Urothelium cell line (cell line): ENCODE measurements at regions not wholly inside any gene's neighbourhood (a gene's known extent, or its start where the extent isn't known, plus 50 kb on each side); places are given as distances from the start of the nearest gene placed in this dataset.

Experiments
- DNase-seq: peaks from one replicate; pipeline ENCODE4 v3.0.0; 2011; ENCODE audit warnings: low spot score, mixed read lengths
- FAIRE-seq: peaks from 2 replicates; lab custom pipeline; 2011; peaks lifted over from hg19 to GRCh38; lab: Jason Lieb, UNC

DNA sequence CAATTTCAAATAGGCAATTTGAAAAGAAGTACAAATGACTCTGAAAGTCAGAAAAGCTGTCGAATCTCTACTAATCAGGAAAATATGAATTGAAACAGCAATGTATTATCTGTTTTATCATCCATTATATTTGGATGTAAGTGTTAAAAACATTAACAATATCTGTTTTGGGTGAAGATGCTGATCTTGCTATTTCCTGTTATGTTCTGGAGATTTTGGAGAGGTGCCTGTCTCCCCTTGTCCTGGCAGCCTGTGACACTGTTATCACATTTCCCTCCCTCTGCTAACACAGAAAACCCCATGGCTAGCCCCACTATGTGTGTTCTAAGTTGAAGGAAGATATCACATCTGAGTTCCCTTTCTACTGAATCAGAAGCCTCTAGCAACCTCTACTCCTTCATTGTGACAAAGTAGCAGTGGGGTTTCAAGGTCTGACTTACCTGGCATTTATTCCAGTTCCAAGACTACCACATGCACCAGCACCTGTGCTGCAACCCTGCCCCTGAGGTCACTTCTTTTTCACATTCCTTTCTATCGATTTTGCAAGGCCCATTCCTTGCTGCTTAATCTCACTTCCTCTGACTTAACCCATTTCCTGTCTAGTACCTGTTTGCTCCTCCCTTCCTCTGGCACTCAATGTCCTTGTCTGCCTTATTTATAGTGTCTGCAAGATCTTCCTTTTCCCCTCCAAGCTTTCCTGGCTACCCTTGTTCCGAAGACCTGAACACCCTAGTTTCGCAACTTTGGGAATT lies 95.5 kb upstream of the COL8A1 start:
- DNase-seq (no peak), FAIRE-seq (no peak)

DNA sequence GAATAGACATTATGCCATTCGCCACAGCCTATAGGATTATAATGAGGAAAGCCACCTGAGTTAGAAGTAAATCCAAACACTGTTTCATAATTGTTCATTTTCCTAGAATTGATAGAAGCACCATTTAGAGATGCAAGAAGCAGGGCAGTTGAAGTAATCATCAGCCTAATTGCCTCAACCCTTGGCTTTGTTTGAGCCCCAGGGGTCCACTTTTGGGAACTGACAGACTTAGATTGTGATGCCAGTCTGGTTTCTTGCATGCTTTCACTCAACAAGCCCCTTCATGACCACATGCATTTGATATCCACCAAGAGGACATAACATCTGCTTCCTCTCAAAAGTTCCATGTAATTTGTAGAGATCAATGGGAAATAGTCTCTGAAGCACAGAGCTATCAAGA lies 97.2 kb upstream of the COL8A1 start:
- FAIRE-seq, result no peak
- no peak for DNase-seq

DNA sequence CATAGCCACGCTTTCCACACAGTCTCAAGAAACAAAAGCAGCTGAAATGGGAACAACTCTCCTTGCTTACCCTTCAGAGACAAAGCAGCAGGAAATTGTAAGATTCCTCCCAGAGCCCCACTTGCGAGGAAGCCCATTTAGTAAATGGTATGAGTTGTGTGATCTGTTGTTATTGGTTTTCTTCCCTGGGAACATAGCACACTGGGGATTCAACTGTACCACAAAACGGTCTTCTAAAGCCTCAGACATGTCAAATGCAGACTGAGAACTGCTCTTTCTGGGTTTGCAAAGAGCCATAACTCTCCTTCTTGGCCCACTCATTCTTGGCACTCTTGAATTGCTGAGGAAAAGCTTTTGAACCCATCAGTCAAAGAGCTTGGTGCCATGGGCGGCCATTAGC lies 101.0 kb upstream of the COL8A1 start:
- FAIRE-seq, result no peak
- DNase-seq, result no peak

DNA sequence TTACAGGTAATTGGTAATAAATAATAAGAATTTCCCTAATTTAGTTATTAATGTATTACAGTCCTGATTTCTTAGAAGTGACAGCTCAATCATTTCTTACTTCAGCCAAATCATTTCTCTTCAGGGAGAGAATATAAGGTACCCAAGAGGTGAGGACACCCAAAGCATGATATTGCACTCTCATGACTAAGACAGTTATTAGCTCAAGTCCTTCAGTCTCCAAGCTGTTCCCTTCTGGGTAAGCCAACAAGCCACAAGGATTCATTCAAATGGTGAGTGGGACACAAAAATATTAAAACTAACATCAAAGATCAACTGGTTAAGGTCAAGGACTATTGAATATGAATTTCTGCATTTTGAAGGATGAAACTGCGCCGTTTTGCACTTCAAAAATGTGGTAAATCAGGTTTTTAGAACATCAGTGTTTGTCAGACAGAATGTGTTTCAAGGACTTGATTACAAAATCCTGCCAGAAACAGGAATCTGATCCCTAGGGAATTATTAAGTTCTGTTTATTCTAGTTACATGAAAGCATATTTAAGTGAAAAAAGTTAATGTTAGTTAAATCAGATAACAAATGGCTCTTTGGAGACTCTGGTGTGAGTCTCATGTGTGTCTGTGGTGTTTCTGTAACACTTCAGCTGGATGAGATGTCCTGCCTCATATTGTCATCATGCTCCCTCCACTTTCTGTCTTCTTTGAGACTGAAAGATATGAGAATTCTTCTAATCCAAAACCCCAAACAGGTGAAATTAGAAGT lies 101.7 kb upstream of the COL8A1 start:
- FAIRE-seq (no peak), DNase-seq (no peak)

DNA sequence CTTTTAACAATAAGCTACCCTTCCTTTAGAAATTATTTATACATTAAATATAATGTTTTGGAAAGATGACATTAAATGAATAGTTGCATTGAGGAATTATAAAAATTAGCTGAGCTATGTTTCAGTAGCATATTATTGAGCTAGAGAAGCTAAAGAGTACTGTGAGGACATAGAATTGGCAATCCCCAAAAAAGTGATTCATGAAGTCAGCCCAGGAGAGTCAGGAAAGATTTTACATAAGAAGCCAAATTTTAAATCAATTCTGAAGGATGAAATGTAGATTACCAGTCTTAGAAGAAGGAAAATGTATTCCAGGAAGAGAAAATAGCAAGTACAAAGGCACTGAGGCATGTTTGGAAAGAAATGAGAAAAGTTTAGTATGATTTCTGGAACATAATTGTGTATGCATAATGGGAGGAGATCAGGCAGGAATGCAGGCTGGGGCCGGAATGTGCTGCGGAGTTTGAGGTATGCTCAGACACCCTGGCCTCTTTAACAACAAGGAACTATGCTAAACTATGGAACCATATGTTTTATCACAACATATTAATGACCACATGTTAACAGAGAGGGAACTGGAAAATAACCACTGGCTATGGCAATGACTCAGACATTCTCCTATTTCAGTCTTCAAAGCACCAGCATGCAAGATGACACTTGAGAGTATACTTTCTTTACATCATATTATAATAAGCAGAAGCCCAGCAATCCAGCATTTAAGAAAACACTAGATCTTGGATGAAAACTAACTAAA lies 103.3 kb upstream of the COL8A1 start:
- no peak for FAIRE-seq
- peak; percentile 14 for DNase-seq

DNA sequence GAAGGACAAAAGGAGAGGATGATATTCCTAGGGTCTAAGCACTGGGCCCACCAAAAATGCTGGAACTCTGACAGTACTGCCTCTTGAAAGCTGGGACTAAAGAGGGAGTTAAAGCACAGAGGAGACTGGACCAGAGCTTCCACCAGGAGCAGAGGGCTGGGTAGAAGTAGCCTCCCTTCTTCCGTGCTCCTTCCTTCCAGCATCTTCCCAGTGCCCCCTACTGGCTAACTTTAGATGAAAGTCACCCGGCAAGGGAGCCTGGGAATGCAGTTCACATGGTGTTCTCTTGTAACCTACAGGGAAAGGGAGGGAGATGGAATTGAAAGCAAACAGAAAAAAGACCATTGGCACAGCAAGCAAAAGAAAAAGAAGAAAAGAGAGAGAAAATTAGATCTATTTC lies 106.1 kb upstream of the COL8A1 start:
- FAIRE-seq (no peak), DNase-seq (peak; percentile 60)

DNA sequence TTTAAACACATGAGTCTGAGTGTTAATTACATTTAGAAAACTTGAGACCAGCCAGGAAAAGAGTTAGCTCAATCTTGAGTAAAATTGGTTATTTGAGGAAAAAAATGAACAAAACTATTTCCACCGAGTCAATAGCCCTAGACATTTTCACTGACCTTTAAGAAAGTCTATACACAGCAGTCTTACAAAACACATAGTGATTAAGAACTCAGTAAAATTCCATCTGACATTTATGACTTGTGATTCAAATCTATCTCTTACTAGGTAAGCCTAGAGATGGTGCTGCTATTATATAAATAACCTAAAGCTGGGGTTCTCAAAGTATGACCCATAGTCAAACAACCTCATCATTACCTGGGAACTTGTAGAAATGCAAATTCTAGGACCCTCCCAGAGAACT lies 109.1 kb upstream of the COL8A1 start:
- DNase-seq, result no peak
- FAIRE-seq, result no peak

DNA sequence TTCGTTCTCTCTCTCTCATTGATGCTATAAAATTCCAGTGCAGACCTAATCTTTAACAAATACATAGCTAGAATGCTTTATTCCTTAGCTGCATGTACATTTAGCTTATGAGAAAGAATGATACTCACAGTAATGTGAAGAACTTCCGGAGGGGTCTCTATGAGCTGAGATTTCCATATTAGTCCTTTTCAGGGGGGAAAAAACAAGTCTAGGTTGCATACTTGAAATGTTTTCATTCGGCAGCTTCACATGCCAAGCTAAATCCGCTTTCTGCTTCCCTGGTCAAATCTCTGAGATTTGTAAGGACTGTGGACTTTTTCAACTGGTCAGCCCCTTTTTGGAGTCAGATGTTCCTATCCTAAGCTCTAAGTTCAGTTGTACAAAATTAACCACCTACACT lies 111.5 kb upstream of the COL8A1 start:
- no peak for DNase-seq
- no peak for FAIRE-seq

DNA sequence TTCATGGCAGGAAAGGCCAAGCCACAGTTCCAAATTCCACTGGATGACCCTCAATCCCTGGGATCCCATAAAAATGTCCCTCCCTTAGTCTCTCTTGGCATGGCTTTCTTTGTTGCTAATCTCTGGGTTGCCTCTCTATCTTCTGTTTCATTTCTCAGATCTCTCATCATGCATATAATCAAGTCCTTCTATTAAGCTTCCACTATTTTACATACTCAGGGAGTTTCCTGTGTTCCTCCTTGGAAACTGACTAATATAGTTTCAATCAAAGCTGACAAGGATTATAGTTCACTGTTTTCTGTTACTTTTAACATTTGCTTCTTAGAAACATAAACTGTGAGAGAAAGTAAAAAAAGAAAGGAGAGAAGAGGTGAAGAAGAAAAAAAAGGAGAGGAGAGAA lies 113.8 kb upstream of the COL8A1 start:
- no peak for FAIRE-seq
- DNase-seq, result no peak

DNA sequence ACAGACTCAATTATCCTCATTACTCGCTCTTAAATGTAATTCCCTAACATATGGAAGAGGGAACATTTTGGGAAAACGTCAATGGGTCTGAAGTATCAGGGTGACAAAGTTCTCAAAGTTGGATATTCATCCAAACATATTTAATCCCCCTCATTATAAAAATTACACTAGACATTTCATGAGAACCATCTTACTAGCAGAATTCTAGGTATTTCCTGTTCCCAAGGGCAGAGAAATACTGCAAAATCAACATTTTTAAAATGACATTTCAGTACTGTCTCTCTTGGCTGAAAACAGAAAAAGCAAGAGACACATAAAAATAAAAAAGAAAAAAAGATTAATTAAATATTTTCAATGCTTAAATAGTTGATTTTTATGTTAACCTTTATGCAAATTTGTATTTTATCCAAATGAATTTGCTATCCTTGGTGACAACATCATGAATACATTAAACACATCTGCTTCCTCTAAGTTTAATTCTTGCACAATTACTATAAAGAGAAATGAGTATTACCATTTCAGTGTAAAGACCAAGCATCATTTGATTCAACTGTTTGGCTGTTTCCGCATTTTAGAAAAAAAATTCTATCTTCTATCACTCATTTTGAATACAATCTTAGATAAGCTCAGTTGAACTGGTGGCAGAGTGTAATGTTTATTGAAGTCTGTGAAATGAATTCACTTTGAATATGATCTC lies 114.8 kb upstream of the COL8A1 start:
- no peak for FAIRE-seq
- no peak for DNase-seq

DNA sequence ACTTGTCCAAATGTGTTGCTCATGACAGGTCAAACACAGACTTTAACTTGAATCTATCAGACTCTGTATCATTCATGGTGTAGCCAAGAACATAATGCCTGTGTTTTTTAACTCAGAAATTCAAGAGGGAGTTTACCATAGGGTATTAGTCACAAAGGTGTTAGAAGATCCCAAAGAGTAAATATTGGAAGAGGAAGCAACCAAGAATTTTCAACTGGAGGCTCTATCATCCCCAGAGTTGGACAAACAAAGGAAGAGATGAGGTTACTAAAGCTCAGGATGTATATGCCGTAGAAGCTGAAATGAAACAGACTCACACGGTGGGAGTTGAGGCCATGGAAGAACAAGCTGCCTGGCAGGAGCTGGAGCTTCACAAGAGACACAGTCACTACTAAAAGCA lies 116.2 kb upstream of the COL8A1 start:
- FAIRE-seq (no peak), DNase-seq (no peak)

DNA sequence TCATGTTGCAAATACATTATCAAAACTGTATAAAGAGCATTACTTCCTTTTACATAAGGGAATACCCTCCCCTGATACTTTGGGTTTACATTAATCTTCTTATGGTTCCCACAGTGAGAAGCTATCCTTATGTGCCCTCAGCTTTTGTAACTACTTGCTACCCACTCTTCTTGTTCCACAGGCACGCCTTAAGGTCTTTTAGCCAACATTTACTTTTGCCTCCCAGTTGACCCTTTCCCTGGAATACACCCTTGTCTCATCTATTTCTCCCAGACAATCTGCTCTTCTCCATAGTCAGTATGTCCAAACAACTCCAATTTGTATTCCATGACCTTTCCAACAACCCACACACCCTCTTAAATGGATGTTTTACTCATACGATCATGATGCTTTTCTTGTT lies 116.8 kb upstream of the COL8A1 start:
- FAIRE-seq (no peak), DNase-seq (no peak)

DNA sequence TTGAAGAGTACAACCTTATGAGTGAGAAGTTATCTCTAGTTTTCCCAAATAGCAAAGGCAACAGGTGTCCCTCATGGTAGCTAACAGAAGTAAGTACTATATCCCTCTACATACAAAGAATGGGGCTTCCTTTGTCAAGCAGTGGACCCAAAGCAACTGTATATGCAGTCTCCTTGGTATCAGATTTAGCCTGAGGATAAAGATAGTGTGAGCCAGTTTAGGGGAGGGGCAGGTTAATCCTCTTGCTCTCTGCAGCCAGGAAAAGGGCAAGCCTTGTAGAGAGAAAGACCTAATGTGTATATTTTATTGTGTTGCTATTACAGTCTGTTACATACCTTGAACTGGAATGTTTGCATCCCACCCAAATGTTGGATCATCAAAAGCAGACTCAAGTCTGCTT lies 117.9 kb upstream of the COL8A1 start:
- DNase-seq (no peak), FAIRE-seq (peak; percentile 44)

DNA sequence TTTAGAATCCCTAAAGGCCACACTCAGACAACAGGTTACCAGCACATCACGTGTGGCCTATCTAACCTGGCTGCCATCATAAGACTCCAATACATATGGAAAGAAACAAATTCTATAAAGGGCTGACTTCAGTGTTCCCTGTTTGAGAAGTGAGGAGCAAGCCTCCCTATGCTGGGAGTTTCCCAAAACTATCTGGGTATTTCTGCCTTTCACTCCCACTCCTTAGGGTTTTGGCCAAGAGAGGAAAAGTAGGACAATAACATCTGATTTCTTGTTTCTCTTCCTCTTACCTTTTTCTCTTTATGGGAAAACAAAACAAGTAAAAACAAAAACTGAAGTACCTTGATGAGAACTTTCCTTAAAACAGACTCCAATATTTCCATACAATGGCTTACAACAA lies 121.5 kb upstream of the COL8A1 start:
- no peak for DNase-seq
- no peak for FAIRE-seq

DNA sequence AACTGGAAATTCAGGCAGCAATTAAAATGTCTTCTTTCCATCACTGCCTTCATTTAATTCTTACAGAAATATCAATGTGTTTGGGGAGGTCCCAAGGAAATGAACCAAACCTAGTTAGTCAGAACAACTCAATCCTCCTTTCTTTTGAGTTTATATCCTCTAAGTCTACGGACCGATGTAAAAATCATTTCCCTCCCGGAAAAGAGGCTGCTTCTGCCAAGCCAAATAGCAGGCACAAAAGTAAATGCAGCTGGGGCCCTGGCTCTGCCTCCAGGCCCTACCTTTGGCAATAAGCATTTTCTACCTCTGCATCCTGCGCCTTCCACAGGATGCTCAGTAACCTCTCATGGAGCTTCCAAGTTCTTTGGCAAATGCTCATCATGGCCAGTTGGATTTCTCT lies 122.5 kb upstream of the COL8A1 start:
- DNase-seq, result no peak
- FAIRE-seq, result no peak

DNA sequence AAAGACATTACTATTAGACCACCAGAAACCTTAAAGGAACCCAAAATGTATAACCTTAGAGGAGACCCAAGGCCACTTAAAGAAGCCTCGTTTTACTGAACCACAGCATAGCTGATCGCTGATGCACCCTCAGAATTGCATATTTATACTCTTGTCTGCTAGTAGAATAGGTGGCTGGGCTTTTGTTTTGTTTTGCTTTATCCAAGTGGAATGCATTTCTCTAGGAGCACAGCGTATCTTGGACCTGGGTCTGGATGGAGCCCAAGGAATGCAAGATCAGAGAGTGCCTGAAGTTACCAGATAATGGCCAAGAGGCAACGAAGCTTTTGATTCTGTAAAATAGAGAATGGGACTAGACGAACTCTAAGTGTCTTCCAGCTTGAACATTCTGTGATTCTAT lies 129.2 kb upstream of the COL8A1 start:
- DNase-seq (no peak), FAIRE-seq (no peak)

DNA sequence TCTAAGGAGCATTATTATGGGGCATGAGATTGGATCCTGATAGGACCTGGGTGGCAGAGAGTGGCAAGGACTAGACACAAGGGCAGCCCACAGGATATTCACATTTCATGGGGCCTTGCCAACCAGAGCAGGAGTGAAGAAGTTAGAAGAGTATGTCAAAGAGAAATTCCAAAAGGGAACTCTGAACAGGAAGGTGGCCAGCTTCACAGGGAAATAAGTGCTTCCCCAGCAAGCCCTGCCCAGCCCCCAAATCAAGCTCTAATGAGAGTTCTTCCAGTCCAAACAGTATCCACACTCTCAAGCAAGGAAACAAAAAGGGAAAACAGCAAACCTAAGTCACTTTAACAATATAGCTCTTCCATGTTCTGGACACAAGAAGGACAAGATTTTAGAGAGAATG lies 130.2 kb upstream of the COL8A1 start:
- no peak for DNase-seq
- FAIRE-seq, result no peak

DNA sequence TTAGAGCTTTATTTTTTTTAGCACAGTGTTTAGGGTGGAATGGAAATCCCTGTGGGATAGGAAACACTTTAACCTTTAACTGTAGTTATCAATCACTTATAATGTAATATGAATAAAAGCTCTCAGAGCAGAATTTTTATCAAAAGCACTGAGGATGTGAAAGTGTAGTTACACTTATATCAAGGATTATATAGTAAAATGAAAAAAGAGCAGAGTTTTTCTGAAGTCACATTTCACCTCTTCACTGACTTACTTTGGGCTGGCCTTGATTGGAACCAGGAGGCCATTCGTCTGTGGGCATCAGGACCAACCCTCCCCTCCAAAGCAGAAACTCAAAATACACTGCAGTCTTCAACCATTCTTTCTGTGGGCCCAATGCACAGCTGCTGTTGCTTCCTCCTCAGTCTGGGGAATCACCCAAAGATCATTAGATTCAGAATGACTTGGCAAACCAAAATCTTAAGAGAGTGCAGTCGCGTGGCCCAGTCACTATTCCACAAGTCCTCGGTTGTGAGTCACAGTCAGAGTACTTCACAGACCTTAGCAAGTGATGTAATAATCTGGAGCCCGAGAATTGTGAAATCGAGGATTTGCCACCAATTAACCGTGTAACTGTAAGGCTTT lies 132.6 kb upstream of the COL8A1 start:
- DNase-seq (peak; percentile 57), FAIRE-seq (no peak)

DNA sequence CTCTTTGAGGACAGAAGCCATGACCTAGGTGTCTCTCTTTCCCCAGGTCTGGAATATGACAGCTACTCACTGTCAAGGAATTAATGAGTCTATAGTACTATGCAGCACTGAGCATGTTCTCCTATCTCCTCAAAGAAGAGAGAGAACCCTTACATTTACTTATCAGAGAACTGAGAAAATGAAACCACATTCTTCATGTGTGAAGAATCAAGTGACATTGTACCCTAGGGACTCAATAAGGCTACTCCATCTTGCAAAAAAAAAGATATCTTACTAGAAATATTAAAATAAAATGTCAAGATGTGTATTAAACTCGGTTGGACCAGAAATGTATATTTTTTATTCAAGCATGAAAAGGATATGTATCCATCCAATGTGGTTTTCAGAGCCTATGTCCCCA lies 133.2 kb upstream of the COL8A1 start:
- no peak for DNase-seq
- FAIRE-seq, result no peak

DNA sequence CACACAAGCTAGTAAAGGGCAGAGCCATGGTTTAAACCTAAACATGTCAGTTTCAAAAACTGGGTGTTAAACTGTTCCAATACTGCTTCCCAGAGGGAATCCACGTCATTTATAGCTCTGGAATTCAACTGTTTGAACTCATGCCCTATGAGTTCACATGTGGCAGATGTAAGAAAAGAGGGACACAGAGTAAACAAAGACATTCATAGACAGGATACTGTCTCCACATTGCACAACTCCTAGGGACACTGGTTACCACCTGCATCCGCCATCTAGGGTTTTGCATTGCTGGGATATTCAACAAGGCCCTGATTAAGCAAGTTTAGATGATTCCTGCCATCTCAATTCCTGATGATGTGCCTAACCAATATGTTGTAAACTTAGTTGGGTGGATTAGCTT lies 134.1 kb upstream of the COL8A1 start:
- FAIRE-seq (peak; percentile 9), DNase-seq (no peak)

DNA sequence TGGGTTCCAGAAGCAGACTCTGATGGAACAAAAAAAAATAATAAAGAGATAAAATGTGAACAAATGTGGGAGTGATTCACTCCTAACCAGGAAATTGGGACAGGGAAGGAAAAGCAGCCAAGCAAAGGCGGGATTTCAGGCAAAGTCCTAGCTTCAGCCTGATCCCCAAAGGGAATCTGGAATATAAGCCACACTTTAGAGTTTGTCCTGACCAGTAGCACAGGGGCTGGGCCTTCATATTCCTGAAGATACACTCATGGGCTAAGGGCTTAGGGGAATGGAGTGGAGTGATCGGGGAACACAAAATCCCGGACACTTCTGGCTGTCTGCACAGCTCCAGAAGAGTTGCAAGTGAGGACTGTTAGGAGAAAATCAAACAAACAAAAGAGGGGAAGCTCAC lies 135.0 kb upstream of the COL8A1 start:
- FAIRE-seq (no peak), DNase-seq (no peak)
